IMR-90 (cell line): ENCODE measurements at regions not wholly inside any gene's neighbourhood (a gene's known extent, or its start where the extent isn't known, plus 50 kb on each side); places are given as distances from the start of the nearest gene placed in this dataset.

ENCODE experiments used
- BHLHE40 ChIP-seq: fragments of 150-350 bp; IDR thresholded peaks from 2 replicates; pipeline ENCODE4 v1.6.1; 2016; ENCODE audit warnings: mild to moderate bottlenecking, low read depth, low read length
- CEBPB ChIP-seq: IDR thresholded peaks from 2 replicates; pipeline ENCODE4 v1.6.1; 2012; ENCODE audit warnings: low read depth, low read length, improper control_type of control experiment
- CTCF ChIP-seq: conservative IDR thresholded peaks from 2 replicates; pipeline ENCODE4 v1.5.1; 2012; ENCODE audit warnings: mild to moderate bottlenecking, low read depth, low read length, improper control_type of control experiment
- FOS ChIP-seq: fragments of 150-350 bp; IDR thresholded peaks from 2 replicates; pipeline ENCODE4 v1.6.1; 2016; ENCODE audit warnings: low read depth, low read length
- MAFK ChIP-seq: IDR thresholded peaks from 2 replicates; pipeline ENCODE4 v1.6.1; 2012; ENCODE audit warnings: low read depth, low read length, improper control_type of control experiment
- MAZ ChIP-seq: IDR thresholded peaks from 2 replicates; pipeline ENCODE4 v1.6.1; 2012; ENCODE audit warnings: low read depth, mild to moderate bottlenecking, low read length, improper control_type of control experiment, moderate library complexity, borderline replicate concordance
- MXI1 ChIP-seq: IDR thresholded peaks from 2 replicates; pipeline ENCODE4 v1.6.1; 2012; ENCODE audit warnings: low read depth, mild to moderate bottlenecking, low read length, moderate library complexity, borderline replicate concordance
- POLR2A ChIP-seq: IDR thresholded peaks from 2 replicates; pipeline ENCODE4 v1.6.1; 2012; ENCODE audit warnings: mild to moderate bottlenecking, low read depth, low read length
- RCOR1 ChIP-seq: IDR thresholded peaks from 2 replicates; pipeline ENCODE4 v1.6.1; 2012; ENCODE audit warnings: mild to moderate bottlenecking, low read length, improper control_type of control experiment; ENCODE audit not compliant: insufficient replicate concordance
- RFX5 ChIP-seq: IDR thresholded peaks from 2 replicates; pipeline ENCODE4 v1.8.0; 2012; ENCODE audit warnings: low read depth, mild to moderate bottlenecking, low read length, moderate library complexity
- SMC3 ChIP-seq: fragments of 150-350 bp; IDR thresholded peaks from 2 replicates; pipeline ENCODE4 v1.6.1; 2016; ENCODE audit warnings: low read depth, mild to moderate bottlenecking, antibody characterized with exemption, low read length, moderate library complexity
- USF2 ChIP-seq: fragments of 150-350 bp; IDR thresholded peaks from 2 replicates; pipeline ENCODE4 v1.6.1; 2017; ENCODE audit warnings: mild to moderate bottlenecking, antibody characterized with exemption, low read length, low read depth

GRCh38 chr21:14862794-14863720 is 201.7 kb downstream of the NRIP1 start:
- TF ChIP-seq CEBPB (peak; percentile 39; the same call in 1 of the 2 replicates), POLR2A (no peak), CTCF (peak; percentile 62), RFX5 (no peak), FOS (no peak), MXI1 (no peak), SMC3 (peak; percentile 47; the same call in 1 of the 2 replicates), RCOR1 (no peak), MAZ (no peak), BHLHE40 (no peak), MAFK (no peak), USF2 (no peak)
